PC-9 (cell line): ENCODE measurements at regions not wholly inside any gene's neighbourhood (a gene's known extent, or its start where the extent isn't known, plus 50 kb on each side); places are given as distances from the start of the nearest gene placed in this dataset.

Experiments
- BruUV-seq: library from RNA; stranded (reverse); fragments of 400-500 nt; replicated peaks from 2 replicates; lab custom pipeline; 2021; lab: Mats Ljungman, UMichigan
- CTCF ChIA-PET: fragments of 300-600 bp; sonication (Branson Sonifier 250); formaldehyde crosslinking; loops from one replicate; lab custom pipeline; 2022; ENCODE audit warnings: antibody characterized with exemption; lab: Charles Lee
- POLR2A ChIA-PET: fragments of 300-600 bp; sonication (Branson Sonifier 250); formaldehyde crosslinking; loops from one replicate; lab custom pipeline; 2022; ENCODE audit warnings: antibody characterized with exemption; ENCODE audit not compliant: unreplicated experiment; lab: Charles Lee
- DNase-seq, 2 experiments: peaks; one replicate each; pipeline versions ENCODE4 v3.0.0 to v3.0.0-alpha.2; 2015 to 2022; ENCODE audit warnings: mixed read lengths in 1 of 2
- H2AFZ ChIP-seq: fragments of 200-600 bp; sonication (generic); 2 replicates; pipeline ENCODE4 v1.8.1; 2017; ENCODE audit warnings: antibody characterized with exemption
- H3F3A ChIP-seq: fragments of 200-600 bp; sonication (generic); 2 replicates; pipeline ENCODE4 v1.8.1; 2017; ENCODE audit warnings: antibody characterized with exemption, mild to moderate bottlenecking, low read depth; ENCODE audit not compliant: insufficient read depth
- H3K27ac ChIP-seq: fragments of 200-600 bp; sonication (generic); 2 replicates; pipeline ENCODE4 v1.6.1; 2016; ENCODE audit warnings: mixed run types
- H3K27me3 ChIP-seq: fragments of 200-600 bp; sonication (generic); 2 replicates; pipeline ENCODE4 v1.6.1; 2016; ENCODE audit warnings: low read depth, mixed run types; ENCODE audit not compliant: insufficient read depth
- H3K36me3 ChIP-seq: fragments of 200-600 bp; sonication (generic); 2 replicates; pipeline ENCODE4 v1.6.1; 2016; ENCODE audit warnings: low read depth, mixed run types
- H3K4me1 ChIP-seq: fragments of 200-600 bp; sonication (generic); replicated peaks from 2 replicates; pipeline ENCODE4 v1.6.1; 2016; ENCODE audit warnings: mixed run types; ENCODE audit not compliant: insufficient read depth
- H3K4me2 ChIP-seq: fragments of 200-600 bp; sonication (generic); 2 replicates; pipeline ENCODE4 v1.6.1; 2017; ENCODE audit warnings: mixed run types
- H3K4me3 ChIP-seq: fragments of 200-600 bp; sonication (generic); 2 replicates; pipeline ENCODE4 v1.6.1; 2016; ENCODE audit warnings: mixed run types
- H3K79me2 ChIP-seq: fragments of 200-600 bp; sonication (generic); 2 replicates; pipeline ENCODE4 v1.6.1; 2017; ENCODE audit warnings: low read depth, mixed run types
- H3K9me2 ChIP-seq: fragments of 200-600 bp; sonication (generic); 2 replicates; pipeline ENCODE4 v1.8.1; 2017; ENCODE audit warnings: mild to moderate bottlenecking; ENCODE audit not compliant: insufficient read depth
- H3K9me3 ChIP-seq: fragments of 200-600 bp; sonication (generic); 2 replicates; pipeline ENCODE4 v1.8.1; 2016; ENCODE audit warnings: low read depth; ENCODE audit not compliant: insufficient read depth
- H4K20me1 ChIP-seq: fragments of 200-600 bp; sonication (generic); 2 replicates; pipeline ENCODE4 v1.8.1; 2017; ENCODE audit not compliant: insufficient read depth
- CTCF ChIP-seq: fragments of 200-600 bp; sonication (generic); conservative IDR thresholded peaks from 2 replicates; pipeline ENCODE4 v1.6.1; 2017; ENCODE audit warnings: mixed run types, antibody characterized with exemption, mild to moderate bottlenecking, moderate library complexity
- EZH2 ChIP-seq: fragments of 200-600 bp; sonication (generic); IDR thresholded peaks from 2 replicates; pipeline ENCODE4 v1.8.0; 2017; ENCODE audit warnings: antibody characterized with exemption, low read depth
- intact Hi-C: fragments of 100-400 bp; cut with micrococcal nuclease; formaldehyde crosslinking; loops from one replicate; pipeline ENCODE4 v1.10.0; 2022; ENCODE audit not compliant: unreplicated experiment

- no peaks in the 10 kb centered on the region for H3K9me2 ChIP-seq
- intact Hi-C loops = loop anchor here (10.0 kb wide), 1 partner anchor 70 kb away; no protein-coding TSS in a partner anchor
- no peak for DNase-seq
- no peak overlapping the region for H3K27ac ChIP-seq
- no peak overlapping the region for H3K4me2 ChIP-seq
- H3K27me3 ChIP-seq = no peaks in the 10 kb centered on the region
- BruUV-seq = no TSS peak
- no peak overlapping the region for H3K4me3 ChIP-seq
- no peak overlapping the region for H2AFZ ChIP-seq
- ChIA-PET CTCF (interaction anchor here (1.0 kb wide), 1 partner anchor 12 kb away, joined by 3 read pairs; no protein-coding TSS in a partner anchor), POLR2A (no interaction called here)
- no peaks in the 10 kb centered on the region for H3K9me3 ChIP-seq
- no peak for TF ChIP-seq CTCF
- no peak for TF ChIP-seq EZH2
- peaks cover 19% of the 10 kb centered on the region for H3K4me1 ChIP-seq
- H4K20me1 ChIP-seq = no peaks in the 10 kb centered on the region
- no peaks in the 10 kb centered on the region for H3K79me2 ChIP-seq
- H3K36me3 ChIP-seq = no peaks in the 10 kb centered on the region
- peaks cover 9% of the 10 kb centered on the region; the same call in 1 of the 2 replicates for H3F3A ChIP-seq
These were observed 79.2 kb upstream of the MAMDC2 start for GRCh38 chr9:69964446-69964845.

GRCh38 chr9:69965416-69966145 is 78.1 kb upstream of the MAMDC2 start:
- H3K9me2 ChIP-seq = no peaks in the 10 kb centered on the region
- H3K27me3 ChIP-seq = no peaks in the 10 kb centered on the region
- H3K36me3 ChIP-seq = no peaks in the 10 kb centered on the region
- CTCF ChIA-PET = interaction anchor here (0.6 kb wide), 1 partner anchor 153 kb away, joined by 6 read pairs; no protein-coding TSS in a partner anchor
- POLR2A ChIA-PET = no interaction called here
- no peaks in the 10 kb centered on the region for H3K79me2 ChIP-seq
- no peak overlapping the region for H3K4me3 ChIP-seq
- DNase-seq = no peak
- peaks cover 9% of the 10 kb centered on the region; the same call in 1 of the 2 replicates for H3F3A ChIP-seq
- H3K4me2 ChIP-seq = no peak overlapping the region
- no peak overlapping the region for H2AFZ ChIP-seq
- intact Hi-C loops = loop anchor here (10.0 kb wide), 1 partner anchor 71 kb away; no protein-coding TSS in a partner anchor
- H3K9me3 ChIP-seq = no peaks in the 10 kb centered on the region
- no TSS peak for BruUV-seq
- H3K27ac ChIP-seq = no peak overlapping the region
- TF ChIP-seq CTCF (no peak), EZH2 (no peak)
- peaks cover 19% of the 10 kb centered on the region for H3K4me1 ChIP-seq
- no peaks in the 10 kb centered on the region for H4K20me1 ChIP-seq

GRCh38 chr9:69967344-69967743 is 76.3 kb upstream of the MAMDC2 start:
- Histone ChIP-seq H3K79me2 (no peaks in the 10 kb centered on the region), H3F3A (0 out of 2 replicates have a peak, but pooled peaks cover under 1% of the 10 kb centered on the region), H3K4me1 (peaks cover 5% of the 10 kb centered on the region), H3K9me2 (no peaks in the 10 kb centered on the region), H3K27me3 (no peaks in the 10 kb centered on the region), H3K4me2 (no peak overlapping the region), H3K27ac (no peak overlapping the region), H3K9me3 (no peaks in the 10 kb centered on the region), H3K36me3 (no peaks in the 10 kb centered on the region), H2AFZ (no peak overlapping the region), H4K20me1 (no peaks in the 10 kb centered on the region), H3K4me3 (no peak overlapping the region)
- intact Hi-C loops = loop anchor here (10.0 kb wide), 1 partner anchor 73 kb away; no protein-coding TSS in a partner anchor
- POLR2A ChIA-PET = no interaction called here
- CTCF ChIA-PET = no interaction called here
- BruUV-seq = no TSS peak
- TF ChIP-seq EZH2 = no peak
- no peak for TF ChIP-seq CTCF
- DNase-seq = no peak
